B cell (primary cell): ENCODE measurements at regions not wholly inside any gene's neighbourhood (a gene's known extent, or its start where the extent isn't known, plus 50 kb on each side); places are given as distances from the start of the nearest gene placed in this dataset.

ENCODE experiments used
- ATAC-seq: fragments of 200-7000 bp; cut with Tn5 transposase; one replicate; pipeline ENCODE4 v1.10.0; 2021; ENCODE audit warnings: low read depth, mild to moderate bottlenecking, moderate number of reproducible peaks, moderate library complexity
- CTCF ChIA-PET: fragments of 350-600 bp; sonication (Branson Sonifier 250); formaldehyde crosslinking; loops from one replicate; lab custom pipeline; 2021; ENCODE audit warnings: antibody characterized with exemption, inconsistent platforms; lab: Charles Lee
- POLR2A ChIA-PET: fragments of 350-600 bp; sonication (Branson Sonifier 250); formaldehyde crosslinking; loops from one replicate; lab custom pipeline; 2021; ENCODE audit warnings: antibody characterized with exemption; lab: Charles Lee
- DNase-seq: peaks from one replicate; pipeline ENCODE4 v3.0.0; 2013
- H2AFZ ChIP-seq: 2 replicates; pipeline ENCODE4 v1.6.1; 2012; ENCODE audit warnings: mild to moderate bottlenecking, low read depth, low read length; ENCODE audit not compliant: insufficient read depth, poor library complexity, severe bottlenecking
- H3K27ac ChIP-seq, 2 donors: 1 replicate in 1 of 2; 2 replicates in 1 of 2; pipeline ENCODE4 v1.5.1; 2012 to 2013; ENCODE audit warnings: low read length in 2 of 2, mild to moderate bottlenecking in 2 of 2, moderate library complexity in 1 of 2
- H3K27me3 ChIP-seq, 4 experiments: fragments of 200-600 bp in 1 of 4; sonication (generic) in 1 of 4; replicated peaks in 1 of 4; 1 replicate in 2 of 4; 2 replicates in 2 of 4; pipeline versions ENCODE4 v1.6.1 to v1.7.0; 2013 to 2016; ENCODE audit warnings: low read length in 3 of 4, mild to moderate bottlenecking in 2 of 4, mixed read lengths in 1 of 4, moderate library complexity in 1 of 4; ENCODE audit not compliant: insufficient read depth in 4 of 4, control insufficient read depth in 3 of 4; ENCODE audit errors: control extremely low read depth in 1 of 4
- H3K36me3 ChIP-seq, 2 experiments: replicated peaks in 1 of 2; 1 replicate in 1 of 2; 2 replicates in 1 of 2; pipeline versions ENCODE4 v1.6.1 to v1.7.1; 2013; ENCODE audit warnings: low read length in 1 of 2; ENCODE audit not compliant: insufficient read depth in 2 of 2, control insufficient read depth in 1 of 2; ENCODE audit errors: control extremely low read depth in 1 of 2, extremely low read depth in 1 of 2
- H3K4me1 ChIP-seq, 2 donors: fragments of 200-600 bp in 1 of 2; sonication (generic) in 1 of 2; 1 replicate in 1 of 2; 2 replicates in 1 of 2; pipeline versions ENCODE4 v1.5.1 to v1.6.1; 2013 to 2017; ENCODE audit warnings: low read length in 2 of 2; ENCODE audit not compliant: control insufficient read depth in 2 of 2, insufficient read depth in 2 of 2
- H3K4me2 ChIP-seq: replicated peaks from 2 replicates; pipeline ENCODE3; 2012; ENCODE audit warnings: mild to moderate bottlenecking, low read depth, low read length; ENCODE audit not compliant: poor library complexity, severe bottlenecking
- H3K4me3 ChIP-seq, 5 experiments: fragments of 200-600 bp in 1 of 5; sonication (generic) in 1 of 5; 1 replicate in 3 of 5; 2 replicates in 2 of 5; pipeline versions ENCODE4 v1.5.1 to v1.7.0; 2011 to 2016; ENCODE audit warnings: low read length in 4 of 5, mild to moderate bottlenecking in 4 of 5, low read depth in 2 of 5, control low read depth in 1 of 5, moderate library complexity in 1 of 5; ENCODE audit not compliant: insufficient read depth in 1 of 5; ENCODE audit errors: control extremely low read depth in 1 of 5, extremely low read depth in 1 of 5
- H3K79me2 ChIP-seq: fragments of 200-600 bp; sonication (generic); one replicate; pipeline ENCODE4 v1.6.0; 2016; ENCODE audit warnings: low read length; ENCODE audit not compliant: control insufficient read depth, insufficient read depth
- H3K9ac ChIP-seq: fragments of 200-600 bp; sonication (generic); 2 replicates; pipeline ENCODE4 v1.6.1; 2017; ENCODE audit warnings: mild to moderate bottlenecking, low read length, moderate library complexity
- H3K9me3 ChIP-seq, 3 donors: one replicate each; pipeline versions ENCODE4 v1.6.1 to v1.7.1; 2013; ENCODE audit warnings: low read length in 2 of 3; ENCODE audit not compliant: control insufficient read depth in 2 of 3, insufficient read depth in 1 of 3; ENCODE audit errors: control extremely low read depth in 1 of 3
- H4K20me1 ChIP-seq: 2 replicates; pipeline ENCODE4 v1.6.0; 2012; ENCODE audit warnings: mild to moderate bottlenecking, low read length; ENCODE audit not compliant: insufficient read depth, control insufficient read depth, poor library complexity, severe bottlenecking
- H3K27ac Mint-ChIP-seq: one replicate; pipeline ENCODE4 v1.8.0; 2021; ENCODE audit warnings: mixed read lengths
- H3K27me3 Mint-ChIP-seq: one replicate; pipeline ENCODE4 v1.8.0; 2021; ENCODE audit warnings: mixed read lengths
- H3K4me1 Mint-ChIP-seq: one replicate; pipeline ENCODE4 v1.8.0; 2021; ENCODE audit warnings: mixed read lengths
- H3K4me3 Mint-ChIP-seq: one replicate; pipeline ENCODE4 v1.8.0; 2021; ENCODE audit warnings: mixed read lengths
- H3K9me3 Mint-ChIP-seq: one replicate; pipeline ENCODE4 v1.8.0; 2022; ENCODE audit warnings: mixed read lengths; ENCODE audit not compliant: insufficient read depth
- CTCF ChIP-seq: fragments of 200-600 bp; IDR thresholded peaks from one replicate; pipeline ENCODE4 v1.8.0; 2022; ENCODE audit warnings: antibody characterized with exemption, mild to moderate bottlenecking
- EZH2 ChIP-seq: IDR thresholded peaks from 2 replicates; pipeline ENCODE4 v1.6.1; 2012; ENCODE audit warnings: borderline replicate concordance, low read depth, mild to moderate bottlenecking, moderate library complexity, low read length; ENCODE audit not compliant: insufficient read depth, poor library complexity, severe bottlenecking
- WGBS: methylation state at CpG from one replicate; pipeline ENCODE4 v1.1.5; 2013; ENCODE audit warnings: missing lambda C conversion rate; ENCODE audit not compliant: insufficient coverage; 5-methylcytosine and 5-hydroxymethylcytosine counted together
- intact Hi-C: fragments of 100-400 bp; cut with micrococcal nuclease; formaldehyde crosslinking; loops from one replicate; pipeline ENCODE4 v1.10.0; 2022

GRCh38 chr15:94858449-94858848 is 627.1 kb downstream of the MCTP2 start:
- H3K4me2 ChIP-seq, result no peak overlapping the region
- no peaks in the 10 kb centered on the region for H4K20me1 ChIP-seq
- intact Hi-C loops, result no loop called here
- Mint-ChIP-seq H3K9me3 (no peaks in the 10 kb centered on the region), H3K27ac (no peak overlapping the region), H3K27me3 (no peaks in the 10 kb centered on the region), H3K4me3 (no peak overlapping the region), H3K4me1 (no peaks in the 10 kb centered on the region)
- no peak overlapping the region for H3K9ac ChIP-seq
- TF ChIP-seq CTCF (no peak), EZH2 (no peak)
- DNase-seq, result no peak
- ChIA-PET CTCF (no interaction called here), POLR2A (no interaction called here)
- no peak for ATAC-seq
- no peaks in the 10 kb centered on the region for H3K27me3 ChIP-seq
- H3K79me2 ChIP-seq, result no peaks in the 10 kb centered on the region
- H3K9me3 ChIP-seq, result peaks cover 0 to 21% (median 0%) of the 10 kb centered on the region in 3 donors
- no peaks in the 10 kb centered on the region for H3K4me1 ChIP-seq
- WGBS, result no CpG with 5 or more reads among the region's 2 CpGs
- no peak overlapping the region for H3K4me3 ChIP-seq
- H3K36me3 ChIP-seq, result no peaks in the 10 kb centered on the region
- H3K27ac ChIP-seq, result no peak overlapping the region
- no peak overlapping the region for H2AFZ ChIP-seq

- Mint-ChIP-seq H3K9me3 (no peaks in the 10 kb centered on the region), H3K27ac (no peak overlapping the region), H3K4me1 (no peaks in the 10 kb centered on the region), H3K4me3 (no peak overlapping the region), H3K27me3 (no peaks in the 10 kb centered on the region)
- DNase-seq, result no peak
- no peaks in the 10 kb centered on the region for H3K27me3 ChIP-seq
- H3K9me3 ChIP-seq, result peaks cover 0 to 18% (median 0%) of the 10 kb centered on the region in 3 donors
- H3K4me1 ChIP-seq, result no peaks in the 10 kb centered on the region
- no peaks in the 10 kb centered on the region for H4K20me1 ChIP-seq
- H3K36me3 ChIP-seq, result no peaks in the 10 kb centered on the region
- H3K9ac ChIP-seq, result no peak overlapping the region
- CTCF ChIA-PET, result no interaction called here
- H3K4me3 ChIP-seq, result no peak overlapping the region
- H2AFZ ChIP-seq, result no peak overlapping the region
- no peak overlapping the region for H3K27ac ChIP-seq
- POLR2A ChIA-PET, result no interaction called here
- TF ChIP-seq CTCF, result no peak
- no peak for TF ChIP-seq EZH2
- no peak overlapping the region for H3K4me2 ChIP-seq
- H3K79me2 ChIP-seq, result no peaks in the 10 kb centered on the region
- intact Hi-C loops, result no loop called here
- no peak for ATAC-seq
Observed at GRCh38 chr15:94858920-94859319, 627.6 kb downstream of the MCTP2 start.
